GM18909 (cell line): ENCODE measurements at regions not wholly inside any gene's neighbourhood (a gene's known extent, or its start where the extent isn't known, plus 50 kb on each side); places are given as distances from the start of the nearest gene placed in this dataset.

Experiments used
- ATAC-seq: cut with Tn5 transposase; IDR thresholded peaks from one replicate; pipeline ENCODE4 v1.9.1; 2021; ENCODE audit warnings: mild to moderate bottlenecking; ENCODE audit not compliant: unreplicated experiment, poor library complexity

DNA sequence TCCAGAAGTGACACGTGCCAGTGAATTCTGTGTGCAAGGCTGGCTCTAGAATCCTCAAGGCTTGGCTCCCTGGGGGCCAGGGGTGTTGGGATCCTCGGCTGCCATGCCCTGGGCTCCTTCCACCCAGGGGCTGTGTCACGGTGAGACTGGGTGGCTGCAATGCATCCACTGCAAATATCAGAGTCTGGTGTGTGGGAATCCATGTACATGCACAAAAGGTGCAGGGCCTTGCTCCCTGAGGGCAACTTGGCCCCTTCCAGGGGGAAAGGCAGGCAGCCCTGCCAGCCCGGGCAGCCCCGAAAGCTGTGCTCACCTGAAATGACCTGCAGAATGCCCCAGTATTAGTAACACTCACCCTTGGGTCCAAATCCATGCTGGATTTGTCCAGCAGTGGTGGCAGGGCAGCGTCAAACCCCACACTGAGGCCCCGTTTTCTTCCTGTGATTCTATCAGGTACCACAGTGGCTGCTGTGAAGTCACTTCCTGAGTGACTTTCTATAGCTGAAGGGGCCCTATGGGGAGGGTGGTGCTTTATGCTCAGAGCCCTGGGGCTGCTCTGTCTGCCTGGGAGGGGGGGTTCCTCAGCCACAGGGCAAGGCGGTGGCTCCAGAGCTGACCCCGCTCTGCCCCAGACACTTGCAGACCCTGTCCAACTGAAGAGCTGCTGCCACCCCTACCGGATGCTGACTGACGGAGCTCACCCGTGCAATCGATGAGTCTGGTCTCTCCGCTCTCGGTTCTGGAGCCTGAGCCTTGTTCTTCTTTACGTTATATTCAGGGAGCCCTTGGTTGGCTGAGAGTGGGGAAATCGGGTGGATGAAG is 317.7 kb downstream of the GLRX3 start:
- no peak for ATAC-seq

GRCh38 chr10:130454543-130455000 is 318.4 kb downstream of the GLRX3 start:
- no peak for ATAC-seq

- no peak for ATAC-seq
These were observed 319.0 kb downstream of the GLRX3 start for GRCh38 chr10:130455111-130455695.

DNA sequence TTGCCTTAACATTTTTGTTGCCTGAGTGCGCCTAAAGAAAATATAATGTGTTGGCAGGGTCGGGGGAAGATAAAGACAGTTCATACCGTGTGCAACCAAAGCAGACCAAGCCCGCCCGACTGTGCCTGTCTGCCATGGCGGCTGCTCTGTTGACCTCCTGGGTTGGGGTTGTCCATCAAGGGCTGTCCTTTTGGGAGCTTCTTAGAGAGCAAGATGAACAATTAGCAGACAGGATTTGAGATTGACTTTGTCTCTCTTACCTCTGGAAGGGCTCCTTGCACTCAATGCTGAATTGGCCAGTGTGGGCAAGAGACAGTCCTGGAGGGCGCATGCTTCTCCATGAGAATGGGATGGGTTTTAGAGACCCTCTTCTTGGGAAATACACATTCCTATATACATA is 319.6 kb downstream of the GLRX3 start:
- no peak for ATAC-seq

DNA sequence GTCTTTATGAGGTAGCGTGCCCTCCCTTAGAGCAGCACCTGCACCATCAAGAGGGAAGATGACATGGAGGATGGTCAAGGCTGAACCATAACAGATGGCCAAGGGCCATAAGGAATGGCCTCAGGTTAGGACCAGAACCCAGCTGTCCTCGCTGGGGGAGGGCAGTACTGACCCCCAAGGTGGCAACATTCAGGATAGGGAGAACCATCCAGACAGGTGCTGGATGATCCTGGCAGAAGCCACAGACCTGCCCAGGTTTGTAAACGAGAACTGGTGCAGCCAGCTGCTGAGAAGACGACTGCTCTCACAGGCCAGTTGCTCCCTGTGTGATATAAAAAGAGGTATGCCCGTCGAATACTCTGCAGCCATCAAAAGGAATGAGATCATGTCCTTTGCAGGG is 320.4 kb downstream of the GLRX3 start:
- no peak for ATAC-seq

- no peak for ATAC-seq
These were observed 322.3 kb downstream of the GLRX3 start for GRCh38 chr10:130458509-130458908.

GRCh38 chr10:130459011-130459410 is 322.8 kb downstream of the GLRX3 start:
- ATAC-seq, result no peak

GRCh38 chr10:130459851-130460490 is 323.8 kb downstream of the GLRX3 start:
- ATAC-seq, result no peak

DNA sequence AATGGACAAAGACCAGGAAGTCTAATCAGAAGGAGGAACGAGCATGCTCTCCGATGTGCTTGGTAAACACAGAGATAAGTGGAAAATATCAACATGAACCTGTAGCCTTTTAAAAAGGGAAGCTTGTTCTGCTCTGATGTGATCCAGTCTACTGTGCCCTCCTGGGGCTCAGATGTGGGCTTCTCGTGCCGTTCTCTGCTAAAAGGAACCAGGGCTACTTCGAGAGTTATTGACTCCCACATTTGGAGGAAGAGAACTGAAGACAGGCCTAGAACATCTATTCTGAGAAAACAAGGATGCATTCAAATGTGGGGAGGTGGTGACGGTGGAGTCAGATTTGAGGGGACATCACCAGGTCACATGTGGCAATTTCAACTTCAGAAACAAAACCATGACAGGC is 325.4 kb downstream of the GLRX3 start:
- no peak for ATAC-seq

- no peak for ATAC-seq
These were observed 327.1 kb downstream of the GLRX3 start for GRCh38 chr10:130463104-130463875.

GRCh38 chr10:130463876-130464364 is 327.7 kb downstream of the GLRX3 start:
- ATAC-seq, result no peak

- ATAC-seq, result no peak
These were observed 328.2 kb downstream of the GLRX3 start for GRCh38 chr10:130464426-130464825.

DNA sequence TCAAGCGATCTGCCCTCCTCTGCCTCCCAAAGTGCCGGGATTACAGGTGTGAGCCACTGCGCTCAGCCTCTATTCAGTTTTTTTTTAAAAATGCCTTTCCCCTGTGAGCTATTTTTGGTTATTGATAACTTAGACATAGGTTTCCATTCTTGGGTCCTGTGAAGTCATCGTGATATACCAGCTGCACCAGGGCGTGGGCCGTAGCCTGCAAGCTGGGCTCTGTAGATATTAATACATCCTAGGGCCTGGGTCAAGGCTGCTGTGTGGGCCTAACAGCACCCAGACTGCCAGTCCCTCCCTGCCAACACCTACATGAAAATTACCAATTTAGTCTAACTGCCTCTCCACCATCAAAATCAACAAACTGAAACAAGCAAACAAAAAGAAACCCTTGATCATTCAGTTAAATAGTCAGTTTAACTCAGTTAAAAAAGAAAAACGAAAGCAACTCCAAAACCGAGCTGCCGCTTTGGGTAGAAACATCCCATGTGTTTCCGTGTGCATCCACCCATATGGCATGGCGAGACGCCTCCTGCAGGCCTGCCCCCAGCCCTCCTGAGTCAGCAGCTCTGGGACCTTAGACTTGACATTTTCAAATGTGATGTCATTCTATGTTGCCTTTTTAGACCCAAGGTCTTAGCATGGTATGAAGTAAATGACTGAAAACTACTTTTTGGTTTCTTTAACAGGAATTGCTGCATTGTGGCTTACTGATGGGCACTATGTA is 330.2 kb downstream of the GLRX3 start:
- no peak for ATAC-seq

- ATAC-seq, result no peak
These were observed 334.1 kb downstream of the GLRX3 start for GRCh38 chr10:130470286-130470685.

- no peak for ATAC-seq
These were observed 334.8 kb downstream of the GLRX3 start for GRCh38 chr10:130470973-130471372.

- no peak for ATAC-seq
These were observed 335.3 kb downstream of the GLRX3 start for GRCh38 chr10:130471486-130471885.

- ATAC-seq, result no peak
These were observed 336.0 kb downstream of the GLRX3 start for GRCh38 chr10:130472236-130472635.

GRCh38 chr10:130474591-130474990 is 338.4 kb downstream of the GLRX3 start:
- ATAC-seq, result no peak

- no peak for ATAC-seq
These were observed 341.2 kb downstream of the GLRX3 start for GRCh38 chr10:130477360-130477759.

GRCh38 chr10:130479146-130479545 is 343.0 kb downstream of the GLRX3 start:
- ATAC-seq, result no peak
